ENCODE measurements at regions not wholly inside any gene's neighbourhood (a gene's known extent, or its start where the extent isn't known, plus 50 kb on each side); places are given as distances from the start of the nearest gene placed in this dataset.
"Not testable (repeated sequence)": the region's sequence is repeated elsewhere in the genome, so short reads cannot be mapped to it uniquely, and the experiment has no call there.

DNA sequence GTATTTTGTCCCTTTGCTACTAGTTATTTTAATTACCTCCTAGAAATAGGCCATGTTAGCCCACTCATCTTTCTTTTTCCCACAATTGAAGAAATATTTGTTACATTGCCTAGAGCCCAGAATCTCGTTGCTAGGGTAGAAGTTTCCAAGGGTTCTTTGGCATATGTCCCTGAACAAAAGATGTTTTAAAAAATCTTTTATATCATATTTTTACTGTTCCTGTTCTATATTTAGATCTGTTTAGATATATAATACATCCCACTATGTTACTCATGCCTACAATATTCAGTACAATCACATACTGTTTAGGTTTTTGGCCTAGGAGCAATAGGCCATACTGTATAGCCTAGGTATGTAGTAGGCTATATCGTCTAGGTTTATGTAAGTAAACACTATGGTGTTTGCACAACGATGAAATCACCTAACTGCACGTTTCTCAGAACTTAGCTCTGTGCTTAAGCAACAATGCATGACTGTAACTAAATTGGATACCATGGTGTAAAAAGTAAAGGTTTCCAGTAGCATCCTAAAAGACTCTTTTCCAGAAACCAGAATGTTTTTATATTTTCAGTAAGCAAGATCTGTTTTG, 236.0 kb upstream of the SLIT2 start:
- ATAC-seq (no peak), DNase-seq (no peak)
- H3K27ac ChIP-seq, result no peak overlapping the region
- no peaks in the 10 kb centered on the region for H3K36me3 ChIP-seq
- no peak overlapping the region for H3K4me3 ChIP-seq
- intact Hi-C loops (cut with DNase I), result no loop called here
- H3K27me3 ChIP-seq (ENCODE audit: low read depth), result no peaks in the 10 kb centered on the region
- TF ChIP-seq, protein P1, sequence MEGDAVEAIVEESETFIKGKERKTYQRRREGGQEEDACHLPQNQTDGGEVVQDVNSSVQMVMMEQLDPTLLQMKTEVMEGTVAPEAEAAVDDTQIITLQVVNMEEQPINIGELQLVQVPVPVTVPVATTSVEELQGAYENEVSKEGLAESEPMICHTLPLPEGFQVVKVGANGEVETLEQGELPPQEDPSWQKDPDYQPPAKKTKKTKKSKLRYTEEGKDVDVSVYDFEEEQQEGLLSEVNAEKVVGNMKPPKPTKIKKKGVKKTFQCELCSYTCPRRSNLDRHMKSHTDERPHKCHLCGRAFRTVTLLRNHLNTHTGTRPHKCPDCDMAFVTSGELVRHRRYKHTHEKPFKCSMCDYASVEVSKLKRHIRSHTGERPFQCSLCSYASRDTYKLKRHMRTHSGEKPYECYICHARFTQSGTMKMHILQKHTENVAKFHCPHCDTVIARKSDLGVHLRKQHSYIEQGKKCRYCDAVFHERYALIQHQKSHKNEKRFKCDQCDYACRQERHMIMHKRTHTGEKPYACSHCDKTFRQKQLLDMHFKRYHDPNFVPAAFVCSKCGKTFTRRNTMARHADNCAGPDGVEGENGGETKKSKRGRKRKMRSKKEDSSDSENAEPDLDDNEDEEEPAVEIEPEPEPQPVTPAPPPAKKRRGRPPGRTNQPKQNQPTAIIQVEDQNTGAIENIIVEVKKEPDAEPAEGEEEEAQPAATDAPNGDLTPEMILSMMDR (IDR thresholded peaks at IDR 0.05), result no peak
- no peaks in the 10 kb centered on the region for H3K9me3 ChIP-seq
- H3K4me1 ChIP-seq, result no peaks in the 10 kb centered on the region

DNA sequence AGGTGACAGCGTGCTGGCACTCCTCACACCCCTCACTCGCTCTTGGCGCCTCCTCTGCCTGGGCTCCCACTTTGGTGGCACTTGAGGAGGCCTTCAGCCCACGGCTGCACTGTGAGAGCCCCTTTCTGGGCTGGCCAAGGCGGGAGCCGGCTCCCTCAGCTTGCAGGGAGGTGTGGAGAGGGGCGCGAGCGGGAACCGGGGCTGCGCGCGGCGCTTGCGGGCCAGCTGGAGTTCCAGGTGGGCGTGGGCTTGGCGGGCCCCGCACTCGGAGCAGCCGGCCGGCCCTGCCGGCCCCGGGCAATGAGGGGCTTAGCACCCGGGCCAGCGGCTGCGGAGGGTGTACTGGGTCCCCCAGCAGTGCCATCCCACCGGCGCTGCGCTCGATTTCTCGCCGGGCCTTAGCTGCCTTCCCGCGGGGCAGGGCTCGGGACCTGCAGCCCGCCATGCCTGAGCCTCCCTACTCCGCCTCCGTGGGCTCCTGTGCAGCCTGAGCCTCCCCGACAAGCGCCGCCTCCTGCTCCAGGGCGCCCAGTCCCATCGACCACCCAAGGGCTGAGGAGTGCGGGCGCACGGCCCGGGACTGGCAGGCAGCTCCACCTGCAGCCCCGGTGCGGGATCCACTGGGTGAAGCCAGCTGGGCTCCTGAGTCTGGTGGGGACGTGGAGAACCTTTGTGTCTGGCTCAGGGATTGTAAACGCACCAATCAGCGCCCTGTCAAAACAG, 247.7 kb upstream of the SLIT2 start:
- intact Hi-C loops (cut with DNase I); H3K9me3 ChIP-seq; H3K27ac ChIP-seq: not testable (repeated sequence)

DNA sequence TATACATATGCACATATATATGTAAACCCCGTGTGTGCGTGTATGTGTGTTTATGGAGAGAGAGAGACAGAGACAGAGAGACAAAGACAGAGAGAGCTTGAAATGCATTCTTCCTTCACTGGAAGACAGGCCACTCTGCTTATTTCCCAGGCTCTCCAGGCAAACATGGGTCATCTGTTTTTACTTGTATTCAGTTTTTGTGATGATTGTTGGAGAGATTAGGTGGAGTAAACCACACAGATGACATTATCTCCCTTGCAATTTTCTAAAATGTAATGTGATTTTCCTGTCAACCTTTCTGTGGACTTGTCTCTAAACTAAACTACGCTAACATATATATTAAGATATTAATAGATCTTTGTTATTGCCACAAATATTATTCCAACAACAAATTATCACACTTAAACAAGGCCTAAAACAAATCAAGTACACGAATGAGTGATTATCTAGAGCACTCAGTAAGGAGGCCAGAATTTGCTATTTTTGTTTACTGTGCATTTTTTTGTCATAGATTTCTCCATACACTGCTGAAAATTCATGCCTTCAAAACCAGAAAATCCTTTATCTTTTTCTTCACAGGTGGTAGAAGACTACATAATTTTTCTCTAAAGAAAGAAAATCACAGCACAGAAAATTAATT, 251.8 kb upstream of the SLIT2 start:
- DNase-seq (no peak), ATAC-seq (no peak)
- TF ChIP-seq, protein P1 (IDR thresholded peaks at IDR 0.05), result no peak
- Histone ChIP-seq H3K9me3 (no peaks in the 10 kb centered on the region), H3K27ac (no peak overlapping the region), H3K36me3 (no peaks in the 10 kb centered on the region), H3K4me1 (no peaks in the 10 kb centered on the region), H3K4me3 (no peak overlapping the region), H3K27me3 (ENCODE audit: low read depth) (no peaks in the 10 kb centered on the region)
- intact Hi-C loops (cut with DNase I), result no loop called here

More for the DNA sequence above, 247.7 kb upstream of the SLIT2 start:
- not testable (repeated sequence) for H3K4me3 ChIP-seq; DNase-seq; H3K27me3 ChIP-seq (ENCODE audit: low read depth); H3K4me1 ChIP-seq; ATAC-seq; H3K36me3 ChIP-seq

DNA sequence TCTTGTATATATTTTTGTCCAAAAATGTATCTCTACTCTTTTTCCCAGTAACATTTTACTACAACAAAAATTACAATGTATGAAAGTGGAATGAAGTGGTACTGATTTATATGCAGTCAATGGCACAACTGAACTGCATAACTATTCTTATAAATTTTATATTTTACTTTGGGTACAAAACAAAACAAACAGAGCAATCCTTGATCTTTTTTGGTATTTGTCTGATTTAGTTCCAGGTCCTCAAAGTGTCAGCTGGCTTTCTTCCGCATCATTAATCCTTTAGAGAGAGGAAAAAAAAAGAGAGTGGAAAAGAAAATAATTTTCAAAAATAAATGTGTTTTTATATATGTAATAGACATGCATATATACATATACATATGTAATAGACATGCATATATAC, 252.4 kb upstream of the SLIT2 start:
- no peaks in the 10 kb centered on the region for H3K36me3 ChIP-seq
- ATAC-seq, result no peak
- intact Hi-C loops (cut with DNase I), result no loop called here
- TF ChIP-seq, protein P1 (IDR thresholded peaks at IDR 0.05), result no peak
- no peak for DNase-seq
- H3K4me1 ChIP-seq, result no peaks in the 10 kb centered on the region
- no peak overlapping the region for H3K4me3 ChIP-seq
- no peaks in the 10 kb centered on the region for H3K27me3 ChIP-seq (ENCODE audit: low read depth)
- no peaks in the 10 kb centered on the region for H3K9me3 ChIP-seq
- H3K27ac ChIP-seq, result no peak overlapping the region

DNA sequence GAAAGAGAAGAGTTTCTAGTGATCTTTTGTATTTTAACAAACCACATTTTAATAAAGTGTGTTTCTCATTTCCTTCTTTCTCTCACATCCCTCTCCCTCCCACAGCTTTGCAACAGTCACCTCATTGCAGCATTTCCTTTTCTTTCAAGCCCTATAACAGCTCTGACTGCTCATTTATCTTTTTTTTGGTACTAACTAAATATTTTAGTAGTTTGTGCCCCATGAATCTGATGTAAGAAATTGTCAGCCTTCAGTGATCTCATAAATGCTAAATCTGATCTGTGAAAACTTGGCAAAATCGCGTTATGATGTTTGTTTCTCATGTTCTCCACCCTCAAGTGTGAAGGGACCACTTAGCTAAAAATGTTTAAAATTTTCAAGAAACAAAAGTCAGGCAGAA, 258.5 kb upstream of the SLIT2 start:
- Histone ChIP-seq H3K4me3 (no peak overlapping the region), H3K9me3 (no peaks in the 10 kb centered on the region), H3K27me3 (ENCODE audit: low read depth) (no peaks in the 10 kb centered on the region), H3K36me3 (no peaks in the 10 kb centered on the region), H3K27ac (no peak overlapping the region), H3K4me1 (no peaks in the 10 kb centered on the region)
- ATAC-seq, result no peak
- intact Hi-C loops (cut with DNase I), result no loop called here
- TF ChIP-seq, protein P1 (IDR thresholded peaks at IDR 0.05), result no peak
- no peak for DNase-seq

All from lower lobe of right lung (tissue), 2 donors.